ENCODE measurements at regions not wholly inside any gene's neighbourhood (a gene's known extent, or its start where the extent isn't known, plus 50 kb on each side); places are given as distances from the start of the nearest gene placed in this dataset.
"Not testable (repeated sequence)": the region's sequence is repeated elsewhere in the genome, so short reads cannot be mapped to it uniquely, and the experiment has no call there.

GRCh38 chr9:40592406-40592805 lies 536.1 kb downstream of the FOXD4L6 start:
- not testable (repeated sequence) for DNase-seq

DNA sequence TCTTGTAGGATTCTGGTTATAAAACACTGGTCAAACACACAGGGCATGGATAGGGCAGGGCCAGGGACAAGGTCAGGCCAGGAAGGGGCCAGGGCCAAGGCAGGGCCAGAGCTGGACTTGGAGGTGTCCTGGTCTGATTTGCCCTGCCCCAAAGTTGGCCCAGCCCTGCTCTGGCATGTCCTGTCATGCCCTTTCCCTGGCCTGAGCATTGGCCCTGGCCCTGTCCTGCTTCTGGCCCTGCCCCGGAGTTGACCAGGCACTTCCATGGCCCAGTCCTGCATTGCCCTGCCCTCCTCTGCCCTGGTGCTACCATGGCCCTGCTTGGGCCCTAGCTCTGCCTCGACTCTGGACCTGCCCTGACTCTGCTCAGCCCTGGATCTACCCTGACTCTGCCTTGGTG lies 536.6 kb downstream of the FOXD4L6 start:
- not testable (repeated sequence) for DNase-seq

- DNase-seq: not testable (repeated sequence)
Observed at GRCh38 chr9:40587475-40588195, 540.8 kb downstream of the FOXD4L6 start.

DNA sequence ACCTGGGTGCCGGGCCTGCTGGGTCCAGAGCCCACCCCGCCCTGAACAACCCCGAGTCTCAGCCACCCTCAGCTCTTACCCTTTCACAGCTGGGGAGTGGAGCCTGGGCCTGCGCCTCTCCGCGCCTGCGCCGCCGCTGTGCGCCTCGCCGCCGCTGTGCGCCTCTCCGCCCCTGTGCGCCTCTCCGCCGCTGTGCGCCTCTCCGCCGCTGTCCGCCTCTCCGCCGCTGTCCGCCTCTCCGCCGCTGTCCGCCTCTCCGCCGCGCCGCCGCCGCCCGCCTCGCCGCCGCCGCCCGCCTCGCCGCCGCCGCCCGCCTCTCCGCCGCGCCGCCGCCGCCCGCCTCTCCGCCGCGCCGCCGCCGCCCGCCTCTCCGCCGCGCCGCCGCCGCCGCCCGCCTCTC lies 544.4 kb downstream of the FOXD4L6 start:
- peak; percentile 15 for DNase-seq

DNA sequence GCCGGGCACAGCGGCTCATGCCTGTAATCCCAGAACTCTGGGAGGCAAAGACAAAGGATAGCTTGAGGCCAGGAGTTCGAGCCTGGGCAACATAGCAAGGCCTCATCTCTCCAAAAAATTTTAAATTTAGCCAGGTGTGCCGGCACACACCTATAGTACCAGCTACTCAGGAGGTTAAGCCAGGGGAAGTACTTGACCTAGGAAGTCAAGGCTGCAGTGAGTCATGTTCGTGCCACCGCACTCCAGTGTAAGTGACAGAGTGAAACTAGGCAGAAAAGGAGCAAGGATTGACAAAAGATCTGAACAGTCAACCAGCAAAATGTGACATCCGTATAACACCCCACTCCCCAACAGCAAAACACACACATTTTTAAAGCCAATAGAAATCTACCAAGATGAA lies 545.3 kb downstream of the FOXD4L6 start:
- not testable (repeated sequence) for DNase-seq

GRCh38 chr9:40578908-40579307 lies 549.6 kb downstream of the FOXD4L6 start:
- DNase-seq: not testable (repeated sequence)

Measured in stimulated activated CD4-positive, alpha-beta T cell treated with anti-CD3 and anti-CD28 coated beads, Interleukin-15, amount 100 ng/mL, for 24 hours (primary cell).